Endothelial cell of umbilical vein (primary cell): ENCODE measurements at regions not wholly inside any gene's neighbourhood (a gene's known extent, or its start where the extent isn't known, plus 50 kb on each side); places are given as distances from the start of the nearest gene placed in this dataset.

ENCODE experiments used
- BruUV-seq: library from RNA; stranded (reverse); fragments of 400-500 nt; replicated peaks from 2 replicates; lab custom pipeline; 2021; lab: Mats Ljungman, UMichigan
- CTCF ChIA-PET: fragments of 300-600, 350-600 bp; sonication (Branson Sonifier 250); formaldehyde crosslinking; loops from one replicate; lab custom pipeline; 2021; ENCODE audit warnings: antibody characterized with exemption, inconsistent platforms; lab: Charles Lee
- POLR2A ChIA-PET: fragments of 300-600, 350-600 bp; sonication (Branson Sonifier 250); formaldehyde crosslinking; loops from one replicate; lab custom pipeline; 2021; ENCODE audit warnings: antibody characterized with exemption, inconsistent platforms; lab: Charles Lee
- DNase-seq: peaks from one replicate; pipeline ENCODE4 v3.0.0-alpha.2; 2011; ENCODE audit warnings: low read depth, low spot score
- FAIRE-seq: peaks from 2 replicates; lab custom pipeline; 2011; peaks lifted over from hg19 to GRCh38; lab: Jason Lieb, UNC
- H2AFZ ChIP-seq: 2 replicates; pipeline ENCODE4 v1.6.0; 2012; ENCODE audit warnings: low read depth, low read length, control low read depth, inconsistent platforms
- H3K27ac ChIP-seq: 2 replicates; pipeline ENCODE4 v1.5.1; 2011; ENCODE audit warnings: low read depth, mild to moderate bottlenecking, control low read depth, low read length, moderate library complexity; ENCODE audit not compliant: insufficient read depth
- H3K27me3 ChIP-seq, 2 experiments: 2 replicates each; pipeline versions ENCODE4 v1.6.0 to v1.6.1; 2011; ENCODE audit warnings: low read length in 2 of 2, mixed read lengths in 1 of 2; ENCODE audit not compliant: control insufficient read depth in 2 of 2, insufficient read depth in 2 of 2
- H3K36me3 ChIP-seq, 2 experiments: 2 replicates in 1 of 2; 3 replicates in 1 of 2; pipeline ENCODE4 v1.5.1; 2011; ENCODE audit warnings: low read length in 2 of 2, mild to moderate bottlenecking in 1 of 2, moderate library complexity in 1 of 2; ENCODE audit not compliant: control insufficient read depth in 2 of 2, insufficient read depth in 2 of 2; ENCODE audit errors: extremely low read depth in 1 of 2
- H3K4me1 ChIP-seq: 3 replicates; pipeline ENCODE4 v1.5.1; 2011; ENCODE audit warnings: mild to moderate bottlenecking, low read length; ENCODE audit not compliant: control insufficient read depth, insufficient read depth; ENCODE audit errors: extremely low read depth
- H3K4me2 ChIP-seq: 2 replicates; pipeline ENCODE4 v1.6.1; 2011; ENCODE audit warnings: low read length, control low read depth, mixed read lengths; ENCODE audit not compliant: insufficient read depth
- H3K4me3 ChIP-seq, 3 experiments: fragments of 200-600 bp in 1 of 3; sonication (generic), shearing (Covaris generic) in 1 of 3; replicated peaks in 1 of 3; 2 replicates each; pipeline ENCODE4 v1.5.1; 2011 to 2016; ENCODE audit warnings: control low read depth in 3 of 3, low read length in 3 of 3, mild to moderate bottlenecking in 2 of 3, inconsistent platforms in 1 of 3, low read depth in 1 of 3, moderate library complexity in 1 of 3; ENCODE audit not compliant: insufficient read depth in 1 of 3
- H3K79me2 ChIP-seq: 2 replicates; pipeline ENCODE4 v1.6.0; 2012; ENCODE audit warnings: low read length, inconsistent platforms; ENCODE audit not compliant: control insufficient read depth, insufficient read depth
- H3K9ac ChIP-seq: replicated peaks from 2 replicates; pipeline ENCODE3; 2011; ENCODE audit warnings: low read length, control low read depth; ENCODE audit not compliant: insufficient read depth; ENCODE audit errors: extremely low read depth
- H3K9me1 ChIP-seq: replicated peaks from 3 replicates; pipeline ENCODE4 v1.6.0; 2011; ENCODE audit warnings: mild to moderate bottlenecking, low read length; ENCODE audit not compliant: control insufficient read depth, insufficient read depth; ENCODE audit errors: extremely low read depth
- H3K9me3 ChIP-seq: replicated peaks from 2 replicates; pipeline ENCODE4 v1.5.1; 2012; ENCODE audit warnings: low read length, inconsistent platforms; ENCODE audit not compliant: control insufficient read depth, insufficient read depth
- H4K20me1 ChIP-seq: replicated peaks from 2 replicates; pipeline ENCODE3; 2011; ENCODE audit warnings: mild to moderate bottlenecking, low read length; ENCODE audit not compliant: control insufficient read depth, insufficient read depth; ENCODE audit errors: extremely low read depth
- CTCF ChIP-seq, 2 donors: IDR thresholded peaks; 1 replicate in 1 of 2; 2 replicates in 1 of 2; pipeline ENCODE4 v1.5.1; 2011; ENCODE audit warnings: low read length in 2 of 2, mild to moderate bottlenecking in 2 of 2, moderate library complexity in 2 of 2, control low read depth in 1 of 2, inconsistent platforms in 1 of 2, low read depth in 1 of 2; ENCODE audit not compliant: insufficient read depth in 1 of 2; ENCODE audit errors: extremely low read depth in 1 of 2
- EZH2 ChIP-seq: IDR thresholded peaks from 2 replicates; pipeline ENCODE4 v1.6.1; 2012; ENCODE audit warnings: borderline replicate concordance, low read depth, mild to moderate bottlenecking, moderate library complexity, low read length, inconsistent platforms; ENCODE audit not compliant: severe bottlenecking
- FOS ChIP-seq: IDR thresholded peaks from 2 replicates; pipeline ENCODE4 v1.6.1; 2011; ENCODE audit warnings: mild to moderate bottlenecking, low read length, moderate library complexity, borderline replicate concordance; ENCODE audit not compliant: insufficient read depth
- GATA2 ChIP-seq: IDR thresholded peaks from 2 replicates; pipeline ENCODE4 v1.7.0; 2011; ENCODE audit warnings: low read depth, mild to moderate bottlenecking, moderate library complexity, mixed read lengths, low read length; ENCODE audit not compliant: insufficient read length, insufficient read depth
- JUN ChIP-seq: IDR thresholded peaks from 2 replicates; pipeline ENCODE4 v1.6.1; 2011; ENCODE audit warnings: borderline replicate concordance, low read depth; ENCODE audit not compliant: insufficient read length, insufficient read depth
- MAX ChIP-seq: IDR thresholded peaks from 2 replicates; pipeline ENCODE4 v1.6.1; 2011; ENCODE audit not compliant: insufficient read depth, insufficient read length
- MYC ChIP-seq: IDR thresholded peaks from one replicate; pipeline ENCODE4 v1.6.1; 2011; ENCODE audit warnings: mild to moderate bottlenecking, low read depth, low read length
- POLR2A ChIP-seq: IDR thresholded peaks from 2 replicates; pipeline ENCODE4 v1.6.1; 2012; ENCODE audit warnings: low read depth, mild to moderate bottlenecking, control low read depth, low read length
- POLR2AphosphoS5 ChIP-seq: IDR thresholded peaks from 2 replicates; pipeline ENCODE4 v1.6.1; 2012; ENCODE audit warnings: low read depth, mild to moderate bottlenecking, control low read depth, low read length, moderate library complexity; ENCODE audit not compliant: insufficient read depth
- dilution Hi-C: fragments of 300-500 bp; cut with MboI; formaldehyde crosslinking; loops from one replicate; pipeline ENCODE4 v1.15.0; 2019; ENCODE audit warnings: low sequenced_read_pairs; ENCODE audit not compliant: extremely low pct_ligation_motif_present
- intact Hi-C: fragments of 100-400 bp; cut with micrococcal nuclease; formaldehyde crosslinking; loops from one replicate; pipeline ENCODE4 v1.10.0; 2022

- CTCF ChIA-PET: no interaction called here
Observed at GRCh38 chr4:159698336-159698735, 595.5 kb downstream of the RAPGEF2 start.

GRCh38 chr4:159702200-159702599 lies 599.3 kb downstream of the RAPGEF2 start:
- Histone ChIP-seq H3K9me3 (no peaks in the 10 kb centered on the region), H3K4me1 (no peaks in the 10 kb centered on the region), H3K4me3 (no peak overlapping the region), H3K79me2 (no peaks in the 10 kb centered on the region), H3K4me2 (no peak overlapping the region), H3K27me3 (no peaks in the 10 kb centered on the region), H3K27ac (no peak overlapping the region), H3K36me3 (no peaks in the 10 kb centered on the region), H3K9me1 (no peaks in the 10 kb centered on the region), H2AFZ (no peak overlapping the region), H4K20me1 (no peaks in the 10 kb centered on the region), H3K9ac (no peak overlapping the region)
- FAIRE-seq (no peak), DNase-seq (no peak)
- POLR2A ChIA-PET: no interaction called here
- TF ChIP-seq MYC (no peak), CTCF (IDR thresholded peaks at IDR 0.05; ENCODE audit: extremely low read depth in 1 of 2, insufficient read depth in 1 of 2, low read depth in 1 of 2, low read length in 2 of 2) (no peak), JUN (no peak), FOS (no peak), MAX (no peak), POLR2AphosphoS5 (no peak), GATA2 (no peak), POLR2A (no peak), EZH2 (no peak)
- dilution Hi-C loops: no loop called here
- intact Hi-C loops: no loop called here
- CTCF ChIA-PET: interaction anchor here (1.2 kb wide), 1 partner anchor 62 kb away, joined by 3 read pairs; no protein-coding TSS in a partner anchor
- BruUV-seq: no TSS peak

More at GRCh38 chr4:159698336-159698735, 595.5 kb downstream of the RAPGEF2 start:
- Histone ChIP-seq H3K4me2 (no peak overlapping the region), H3K9ac (no peak overlapping the region), H3K36me3 (no peaks in the 10 kb centered on the region), H2AFZ (no peak overlapping the region), H3K9me1 (no peaks in the 10 kb centered on the region), H3K27me3 (no peaks in the 10 kb centered on the region), H4K20me1 (no peaks in the 10 kb centered on the region), H3K27ac (no peak overlapping the region), H3K9me3 (no peaks in the 10 kb centered on the region), H3K79me2 (no peaks in the 10 kb centered on the region), H3K4me3 (no peak overlapping the region), H3K4me1 (no peaks in the 10 kb centered on the region)
- POLR2A ChIA-PET: no interaction called here
- dilution Hi-C loops: no loop called here
- no TSS peak for BruUV-seq
- intact Hi-C loops: no loop called here
- TF ChIP-seq CTCF (IDR thresholded peaks at IDR 0.05; ENCODE audit: extremely low read depth in 1 of 2, insufficient read depth in 1 of 2, low read depth in 1 of 2, low read length in 2 of 2) (no peak), POLR2AphosphoS5 (no peak), JUN (no peak), FOS (no peak)
- FAIRE-seq (no peak), DNase-seq (no peak)
